ENCODE measurements at regions not wholly inside any gene's neighbourhood (a gene's known extent, or its start where the extent isn't known, plus 50 kb on each side); places are given as distances from the start of the nearest gene placed in this dataset.
"Not testable (repeated sequence)": the region's sequence is repeated elsewhere in the genome, so short reads cannot be mapped to it uniquely, and the experiment has no call there.

DNA sequence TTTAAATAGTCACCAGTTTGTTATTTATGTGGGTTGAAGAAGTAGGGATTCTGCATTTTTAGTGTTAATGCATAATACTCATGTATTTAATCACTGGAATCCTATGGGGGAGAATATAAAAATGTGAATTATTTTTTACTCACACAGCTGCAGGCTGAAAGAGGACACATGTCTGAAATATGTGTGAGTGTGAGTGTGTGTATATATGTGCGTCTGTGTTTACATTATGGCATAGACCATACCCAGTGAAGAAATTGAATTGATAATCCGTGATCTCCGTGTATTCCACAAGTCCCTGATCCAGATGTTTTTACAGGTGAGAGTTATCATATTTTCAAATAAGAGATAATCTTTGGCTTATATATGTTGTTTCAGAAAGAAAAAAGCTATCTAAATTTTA, 225.3 kb downstream of the ICOS start:
- no peak for DNase-seq
- no peaks in the 10 kb centered on the region for H4K20me1 ChIP-seq (ENCODE audit: insufficient read depth, low read depth, low read length)
- H3K4me2 ChIP-seq (ENCODE audit: low read depth, low read length, poor library complexity, severe bottlenecking), result no peak overlapping the region
- no peak overlapping the region for H3K9ac ChIP-seq (ENCODE audit: low read length)
- no peak overlapping the region for H3K27ac ChIP-seq (ENCODE audit: low read length)
- no peaks in the 10 kb centered on the region for H3K9me2 ChIP-seq (replicated peaks; ENCODE audit: insufficient read depth, low read length)
- H3K4me3 ChIP-seq (ENCODE audit: low read length), result no peak overlapping the region
- no peaks in the 10 kb centered on the region for H3K27me3 ChIP-seq (ENCODE audit: low read length)
- no peaks in the 10 kb centered on the region for H3K4me1 ChIP-seq (ENCODE audit: low read length)
- no peak overlapping the region for H2AFZ ChIP-seq (ENCODE audit: low read length)
- peaks cover 7% of the 10 kb centered on the region; the same call in 1 of the 2 replicates for H3K9me3 ChIP-seq (ENCODE audit: low read length)
- no peaks in the 10 kb centered on the region for H3K79me2 ChIP-seq (ENCODE audit: low read length)
- no peaks in the 10 kb centered on the region for H3K36me3 ChIP-seq (ENCODE audit: insufficient read depth, low read length)

DNA sequence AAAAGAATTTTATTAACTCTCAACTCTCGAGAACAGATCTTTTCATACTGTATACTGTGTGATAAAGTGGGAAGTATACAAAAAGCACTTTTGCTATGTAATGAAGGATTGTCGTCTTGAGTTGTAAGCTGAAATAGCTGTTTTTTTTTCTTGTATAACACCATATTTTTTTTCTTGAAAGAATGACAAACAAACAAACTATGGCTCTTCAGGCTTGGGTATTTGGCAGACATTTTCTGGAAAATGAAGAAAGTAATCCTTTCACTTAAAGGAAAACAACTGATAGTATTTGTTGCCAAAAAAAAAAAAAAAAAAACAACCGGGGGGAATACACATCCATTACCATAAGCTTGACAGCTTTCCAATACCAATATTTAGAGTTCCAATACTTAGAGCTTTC, 230.4 kb downstream of the ICOS start:
- H3K9me3 ChIP-seq (ENCODE audit: low read length), result no peaks in the 10 kb centered on the region
- no peaks in the 10 kb centered on the region for H3K79me2 ChIP-seq (ENCODE audit: low read length)
- H2AFZ ChIP-seq (ENCODE audit: low read length), result no peak overlapping the region
- no peak overlapping the region for H3K9ac ChIP-seq (ENCODE audit: low read length)
- DNase-seq, result no peak
- no peaks in the 10 kb centered on the region for H3K9me2 ChIP-seq (replicated peaks; ENCODE audit: insufficient read depth, low read length)
- no peaks in the 10 kb centered on the region for H4K20me1 ChIP-seq (ENCODE audit: insufficient read depth, low read depth, low read length)
- no peaks in the 10 kb centered on the region for H3K27me3 ChIP-seq (ENCODE audit: low read length)
- H3K4me2 ChIP-seq (ENCODE audit: low read depth, low read length, poor library complexity, severe bottlenecking), result no peak overlapping the region
- H3K36me3 ChIP-seq (ENCODE audit: insufficient read depth, low read length), result no peaks in the 10 kb centered on the region
- no peak overlapping the region for H3K27ac ChIP-seq (ENCODE audit: low read length)
- H3K4me1 ChIP-seq (ENCODE audit: low read length), result no peaks in the 10 kb centered on the region
- no peak overlapping the region for H3K4me3 ChIP-seq (ENCODE audit: low read length)

GRCh38 chr2:204167670-204168069, 231.1 kb downstream of the ICOS start:
- H3K27me3 ChIP-seq (ENCODE audit: low read length); H3K9me2 ChIP-seq (replicated peaks; ENCODE audit: insufficient read depth, low read length); H3K4me2 ChIP-seq (ENCODE audit: low read depth, low read length, poor library complexity, severe bottlenecking); H3K4me3 ChIP-seq (ENCODE audit: low read length); H3K79me2 ChIP-seq (ENCODE audit: low read length); H3K4me1 ChIP-seq (ENCODE audit: low read length); H3K36me3 ChIP-seq (ENCODE audit: insufficient read depth, low read length); H3K9me3 ChIP-seq (ENCODE audit: low read length); H3K27ac ChIP-seq (ENCODE audit: low read length); DNase-seq; H3K9ac ChIP-seq (ENCODE audit: low read length); H2AFZ ChIP-seq (ENCODE audit: low read length); H4K20me1 ChIP-seq (ENCODE audit: insufficient read depth, low read depth, low read length): not testable (repeated sequence)

DNA sequence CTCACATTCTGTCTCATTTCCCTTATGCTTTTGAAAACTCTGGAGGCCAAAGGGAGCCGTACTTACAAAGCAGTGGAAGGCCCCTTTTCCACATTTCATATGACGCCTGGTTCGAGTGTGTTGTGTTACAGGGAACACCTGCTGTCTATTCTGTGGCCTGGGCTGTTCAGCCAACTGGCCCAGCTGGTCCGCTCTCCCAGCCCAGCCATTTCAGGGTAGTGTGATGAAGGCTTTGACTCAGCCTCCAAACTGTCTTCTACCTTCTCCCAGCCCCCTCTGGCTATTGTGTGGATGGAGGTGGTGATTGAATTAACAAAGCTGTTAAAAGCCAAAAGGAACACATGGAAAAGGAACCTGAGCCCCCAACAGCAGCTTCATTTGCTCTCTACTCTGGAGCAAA, 233.8 kb downstream of the ICOS start:
- Histone ChIP-seq H2AFZ (ENCODE audit: low read length) (no peak overlapping the region), H3K4me2 (ENCODE audit: low read depth, low read length, poor library complexity, severe bottlenecking) (no peak overlapping the region), H3K27me3 (ENCODE audit: low read length) (no peaks in the 10 kb centered on the region), H4K20me1 (ENCODE audit: insufficient read depth, low read depth, low read length) (no peaks in the 10 kb centered on the region), H3K9ac (ENCODE audit: low read length) (no peak overlapping the region), H3K9me2 (replicated peaks; ENCODE audit: insufficient read depth, low read length) (no peaks in the 10 kb centered on the region), H3K79me2 (ENCODE audit: low read length) (no peaks in the 10 kb centered on the region), H3K9me3 (ENCODE audit: low read length) (no peaks in the 10 kb centered on the region), H3K27ac (ENCODE audit: low read length) (no peak overlapping the region), H3K4me1 (ENCODE audit: low read length) (no peaks in the 10 kb centered on the region), H3K36me3 (ENCODE audit: insufficient read depth, low read length) (no peaks in the 10 kb centered on the region), H3K4me3 (ENCODE audit: low read length) (no peak overlapping the region)
- no peak for DNase-seq

GRCh38 chr2:204171432-204172144, 235.0 kb downstream of the ICOS start:
- Histone ChIP-seq H4K20me1 (ENCODE audit: insufficient read depth, low read depth, low read length) (no peaks in the 10 kb centered on the region), H3K27me3 (ENCODE audit: low read length) (no peaks in the 10 kb centered on the region), H3K4me2 (ENCODE audit: low read depth, low read length, poor library complexity, severe bottlenecking) (no peak overlapping the region), H3K4me3 (ENCODE audit: low read length) (no peak overlapping the region), H3K9me3 (ENCODE audit: low read length) (no peaks in the 10 kb centered on the region), H3K27ac (ENCODE audit: low read length) (no peak overlapping the region), H3K9me2 (replicated peaks; ENCODE audit: insufficient read depth, low read length) (no peaks in the 10 kb centered on the region), H3K79me2 (ENCODE audit: low read length) (no peaks in the 10 kb centered on the region), H3K9ac (ENCODE audit: low read length) (no peak overlapping the region), H3K36me3 (ENCODE audit: insufficient read depth, low read length) (no peaks in the 10 kb centered on the region), H2AFZ (ENCODE audit: low read length) (no peak overlapping the region), H3K4me1 (ENCODE audit: low read length) (no peaks in the 10 kb centered on the region)
- no peak for DNase-seq

- no peaks in the 10 kb centered on the region for H3K27me3 ChIP-seq (ENCODE audit: low read length)
- H3K36me3 ChIP-seq (ENCODE audit: insufficient read depth, low read length), result no peaks in the 10 kb centered on the region
- no peak overlapping the region for H3K4me3 ChIP-seq (ENCODE audit: low read length)
- no peaks in the 10 kb centered on the region for H3K9me2 ChIP-seq (replicated peaks; ENCODE audit: insufficient read depth, low read length)
- no peak overlapping the region for H3K4me2 ChIP-seq (ENCODE audit: low read depth, low read length, poor library complexity, severe bottlenecking)
- DNase-seq, result no peak
- H3K9me3 ChIP-seq (ENCODE audit: low read length), result no peaks in the 10 kb centered on the region
- no peak overlapping the region for H3K27ac ChIP-seq (ENCODE audit: low read length)
- H2AFZ ChIP-seq (ENCODE audit: low read length), result no peak overlapping the region
- no peaks in the 10 kb centered on the region for H3K4me1 ChIP-seq (ENCODE audit: low read length)
- H3K79me2 ChIP-seq (ENCODE audit: low read length), result no peaks in the 10 kb centered on the region
- H3K9ac ChIP-seq (ENCODE audit: low read length), result no peak overlapping the region
- H4K20me1 ChIP-seq (ENCODE audit: insufficient read depth, low read depth, low read length), result no peaks in the 10 kb centered on the region
These were observed 235.6 kb downstream of the ICOS start for GRCh38 chr2:204172145-204172600.

DNA sequence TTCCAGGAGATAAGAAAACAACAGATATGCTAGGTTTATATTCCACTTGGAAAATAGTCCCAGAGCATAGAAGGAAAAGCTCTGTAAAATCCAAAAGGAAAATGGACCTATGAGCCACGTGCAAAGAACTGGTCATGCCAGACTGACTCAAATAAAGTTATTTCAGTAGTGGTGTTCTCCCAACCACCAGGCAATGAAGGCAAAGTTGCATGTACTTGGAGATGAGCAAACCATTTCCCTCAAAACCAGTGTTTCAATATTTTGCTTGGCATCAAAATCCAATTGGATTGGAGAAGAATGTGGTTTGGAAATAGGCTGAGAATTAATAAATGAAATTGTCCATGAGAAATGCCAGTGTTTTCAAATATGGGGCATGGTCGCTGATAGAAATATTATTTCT, 237.5 kb downstream of the ICOS start:
- H2AFZ ChIP-seq (ENCODE audit: low read length), result no peak overlapping the region
- no peaks in the 10 kb centered on the region for H3K4me1 ChIP-seq (ENCODE audit: low read length)
- H4K20me1 ChIP-seq (ENCODE audit: insufficient read depth, low read depth, low read length), result no peaks in the 10 kb centered on the region
- no peaks in the 10 kb centered on the region for H3K9me2 ChIP-seq (replicated peaks; ENCODE audit: insufficient read depth, low read length)
- H3K9ac ChIP-seq (ENCODE audit: low read length), result no peak overlapping the region
- H3K36me3 ChIP-seq (ENCODE audit: insufficient read depth, low read length), result no peaks in the 10 kb centered on the region
- no peak overlapping the region for H3K4me3 ChIP-seq (ENCODE audit: low read length)
- H3K27me3 ChIP-seq (ENCODE audit: low read length), result no peaks in the 10 kb centered on the region
- no peaks in the 10 kb centered on the region for H3K9me3 ChIP-seq (ENCODE audit: low read length)
- H3K4me2 ChIP-seq (ENCODE audit: low read depth, low read length, poor library complexity, severe bottlenecking), result no peak overlapping the region
- no peak for DNase-seq
- H3K79me2 ChIP-seq (ENCODE audit: low read length), result no peaks in the 10 kb centered on the region
- no peak overlapping the region for H3K27ac ChIP-seq (ENCODE audit: low read length)

DNA sequence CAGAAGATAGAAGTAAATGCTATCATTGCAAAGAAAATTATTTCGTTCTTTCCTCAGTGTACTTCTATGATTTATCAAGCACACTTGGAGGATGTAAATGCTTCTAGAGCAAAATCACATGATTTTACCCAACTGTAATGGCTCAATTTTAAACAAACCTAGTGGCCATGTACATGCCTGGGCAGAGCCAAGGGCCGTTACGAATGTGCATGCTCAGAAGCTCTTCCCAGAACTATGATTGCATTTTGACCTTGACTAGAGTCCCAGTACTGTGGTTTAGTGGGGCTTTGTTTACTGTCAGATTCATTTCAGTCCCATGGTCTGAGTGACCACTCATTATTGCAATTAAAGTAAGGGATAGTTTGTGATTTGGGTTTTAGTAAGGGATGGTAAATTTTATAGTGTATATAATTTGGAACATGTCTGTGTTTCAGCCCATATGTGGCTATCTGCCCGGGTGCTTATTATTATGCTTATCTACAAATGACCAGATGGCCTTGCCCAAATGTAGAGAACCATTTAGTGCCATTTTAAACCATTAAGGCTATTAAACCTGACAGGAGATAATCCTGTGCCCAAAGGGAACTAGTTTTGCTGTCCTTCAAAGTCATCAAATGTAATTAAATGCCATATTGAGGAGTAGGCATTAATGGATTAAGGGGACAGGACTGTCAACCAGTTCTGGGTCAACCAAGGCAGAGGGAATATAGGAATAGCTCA, 239.1 kb downstream of the ICOS start:
- H3K4me2 ChIP-seq (ENCODE audit: low read depth, low read length, poor library complexity, severe bottlenecking), result no peak overlapping the region
- H3K27me3 ChIP-seq (ENCODE audit: low read length), result no peaks in the 10 kb centered on the region
- H3K79me2 ChIP-seq (ENCODE audit: low read length), result no peaks in the 10 kb centered on the region
- H2AFZ ChIP-seq (ENCODE audit: low read length), result no peak overlapping the region
- H3K27ac ChIP-seq (ENCODE audit: low read length), result no peak overlapping the region
- H3K9ac ChIP-seq (ENCODE audit: low read length), result no peak overlapping the region
- DNase-seq, result no peak
- no peak overlapping the region for H3K4me3 ChIP-seq (ENCODE audit: low read length)
- H3K36me3 ChIP-seq (ENCODE audit: insufficient read depth, low read length), result no peaks in the 10 kb centered on the region
- H3K9me2 ChIP-seq (replicated peaks; ENCODE audit: insufficient read depth, low read length), result no peaks in the 10 kb centered on the region
- H3K4me1 ChIP-seq (ENCODE audit: low read length), result no peaks in the 10 kb centered on the region
- H3K9me3 ChIP-seq (ENCODE audit: low read length), result no peaks in the 10 kb centered on the region
- no peaks in the 10 kb centered on the region for H4K20me1 ChIP-seq (ENCODE audit: insufficient read depth, low read depth, low read length)
